ENCODE measurements at regions not wholly inside any gene's neighbourhood (a gene's known extent, or its start where the extent isn't known, plus 50 kb on each side); places are given as distances from the start of the nearest gene placed in this dataset.

- TF ChIP-seq CTCF (optimal IDR thresholded peaks at IDR 0.05 in 1 of 3, IDR thresholded peaks at IDR 0.05 in 1 of 3, conservative IDR thresholded peaks at IDR 0.05 in 1 of 3; ENCODE audit: extremely low read depth in 1 of 3, insufficient read depth in 2 of 3, low read length in 3 of 3) (no peak), EZH2 (IDR thresholded peaks at IDR 0.05; ENCODE audit: low read length) (no peak)
- dilution Hi-C loops (cut with MboI; ENCODE audit: extremely low pct_ligation_motif_present, low sequenced_read_pairs) = no loop called here
- no peak overlapping the region for H3K27ac ChIP-seq (ENCODE audit: control insufficient read depth, insufficient read depth, low read length)
- no peaks in the 10 kb centered on the region for H4K20me1 ChIP-seq (ENCODE audit: control insufficient read depth, extremely low read depth, insufficient read depth, low read length)
- no peaks in the 10 kb centered on the region for H3K4me1 ChIP-seq (ENCODE audit: control insufficient read depth, extremely low read depth, insufficient read depth, low read length)
- FAIRE-seq (no peak), DNase-seq (ENCODE audit: low read depth, low spot score) (no peak)
- no peaks in the 10 kb centered on the region for H3K36me3 ChIP-seq (ENCODE audit: control insufficient read depth in 2 of 2, extremely low read depth in 1 of 2, insufficient read depth in 2 of 2, low read length in 2 of 2)
- no peak overlapping the region for H3K4me2 ChIP-seq (ENCODE audit: control insufficient read depth, extremely low read depth, insufficient read depth, low read depth, low read length)
- no peaks in the 10 kb centered on the region for H3K79me2 ChIP-seq (ENCODE audit: control insufficient read depth, insufficient read depth, low read length)
- no peak overlapping the region for H2AFZ ChIP-seq (ENCODE audit: control insufficient read depth, low read length)
- no peak overlapping the region for H3K4me3 ChIP-seq (ENCODE audit: control insufficient read depth in 2 of 3, extremely low read depth in 1 of 3, insufficient read depth in 2 of 3, low read depth in 1 of 3, low read length in 3 of 3)
- H3K27me3 ChIP-seq (ENCODE audit: control insufficient read depth, extremely low read depth, insufficient read depth, low read length) = peaks cover 13% of the 10 kb centered on the region
- no peak overlapping the region for H3K9ac ChIP-seq (ENCODE audit: control insufficient read depth, extremely low read depth, insufficient read depth, low read length)
- H3K9me3 ChIP-seq (ENCODE audit: control insufficient read depth, low read depth, low read length) = no peaks in the 10 kb centered on the region
- H3K9me1 ChIP-seq (ENCODE audit: control insufficient read depth, extremely low read depth, insufficient read depth, low read length) = no peaks in the 10 kb centered on the region
Observed at GRCh38 chr22:33167998-33168790, 110.0 kb upstream of the SYN3 start.

- Histone ChIP-seq H3K27ac (ENCODE audit: control insufficient read depth, insufficient read depth, low read length) (no peak overlapping the region), H3K79me2 (ENCODE audit: control insufficient read depth, insufficient read depth, low read length) (no peaks in the 10 kb centered on the region), H4K20me1 (ENCODE audit: control insufficient read depth, extremely low read depth, insufficient read depth, low read length) (no peaks in the 10 kb centered on the region), H3K9ac (ENCODE audit: control insufficient read depth, extremely low read depth, insufficient read depth, low read length) (no peak overlapping the region), H3K9me1 (ENCODE audit: control insufficient read depth, extremely low read depth, insufficient read depth, low read length) (no peaks in the 10 kb centered on the region), H3K27me3 (ENCODE audit: control insufficient read depth, extremely low read depth, insufficient read depth, low read length) (peaks cover 8% of the 10 kb centered on the region), H3K4me3 (ENCODE audit: control insufficient read depth in 2 of 3, extremely low read depth in 1 of 3, insufficient read depth in 2 of 3, low read depth in 1 of 3, low read length in 3 of 3) (no peak overlapping the region), H3K4me2 (ENCODE audit: control insufficient read depth, extremely low read depth, insufficient read depth, low read depth, low read length) (no peak overlapping the region), H3K9me3 (ENCODE audit: control insufficient read depth, low read depth, low read length) (no peaks in the 10 kb centered on the region), H3K36me3 (ENCODE audit: control insufficient read depth in 2 of 2, extremely low read depth in 1 of 2, insufficient read depth in 2 of 2, low read length in 2 of 2) (no peaks in the 10 kb centered on the region), H2AFZ (ENCODE audit: control insufficient read depth, low read length) (no peak overlapping the region), H3K4me1 (ENCODE audit: control insufficient read depth, extremely low read depth, insufficient read depth, low read length) (no peaks in the 10 kb centered on the region)
- TF ChIP-seq EZH2 (IDR thresholded peaks at IDR 0.05; ENCODE audit: low read length) (no peak), CTCF (optimal IDR thresholded peaks at IDR 0.05 in 1 of 3, IDR thresholded peaks at IDR 0.05 in 1 of 3, conservative IDR thresholded peaks at IDR 0.05 in 1 of 3; ENCODE audit: extremely low read depth in 1 of 3, insufficient read depth in 2 of 3, low read length in 3 of 3) (no peak)
- dilution Hi-C loops (cut with MboI; ENCODE audit: extremely low pct_ligation_motif_present, low sequenced_read_pairs) = no loop called here
- DNase-seq (ENCODE audit: low read depth, low spot score) (no peak), FAIRE-seq (no peak)
Observed at GRCh38 chr22:33166206-33166605, 108.0 kb upstream of the SYN3 start.

Data from keratinocyte (primary cell).